B cell (primary cell): ENCODE measurements at regions not wholly inside any gene's neighbourhood (a gene's known extent, or its start where the extent isn't known, plus 50 kb on each side); places are given as distances from the start of the nearest gene placed in this dataset.

Source experiments
- ATAC-seq: fragments of 200-7000 bp; cut with Tn5 transposase; one replicate; pipeline ENCODE4 v1.10.0; 2021; ENCODE audit warnings: low read depth, mild to moderate bottlenecking, moderate number of reproducible peaks, moderate library complexity
- CTCF ChIA-PET: fragments of 350-600 bp; sonication (Branson Sonifier 250); formaldehyde crosslinking; loops from one replicate; lab custom pipeline; 2021; ENCODE audit warnings: antibody characterized with exemption, inconsistent platforms; lab: Charles Lee
- POLR2A ChIA-PET: fragments of 350-600 bp; sonication (Branson Sonifier 250); formaldehyde crosslinking; loops from one replicate; lab custom pipeline; 2021; ENCODE audit warnings: antibody characterized with exemption; lab: Charles Lee
- DNase-seq: peaks from one replicate; pipeline ENCODE4 v3.0.0; 2013
- H2AFZ ChIP-seq: 2 replicates; pipeline ENCODE4 v1.6.1; 2012; ENCODE audit warnings: mild to moderate bottlenecking, low read depth, low read length; ENCODE audit not compliant: insufficient read depth, poor library complexity, severe bottlenecking
- H3K27ac ChIP-seq, 2 donors: 1 replicate in 1 of 2; 2 replicates in 1 of 2; pipeline ENCODE4 v1.5.1; 2012 to 2013; ENCODE audit warnings: low read length in 2 of 2, mild to moderate bottlenecking in 2 of 2, moderate library complexity in 1 of 2
- H3K27me3 ChIP-seq, 4 experiments: fragments of 200-600 bp in 1 of 4; sonication (generic) in 1 of 4; replicated peaks in 1 of 4; 1 replicate in 2 of 4; 2 replicates in 2 of 4; pipeline versions ENCODE4 v1.6.1 to v1.7.0; 2013 to 2016; ENCODE audit warnings: low read length in 3 of 4, mild to moderate bottlenecking in 2 of 4, mixed read lengths in 1 of 4, moderate library complexity in 1 of 4; ENCODE audit not compliant: insufficient read depth in 4 of 4, control insufficient read depth in 3 of 4; ENCODE audit errors: control extremely low read depth in 1 of 4
- H3K36me3 ChIP-seq, 2 experiments: replicated peaks in 1 of 2; 1 replicate in 1 of 2; 2 replicates in 1 of 2; pipeline versions ENCODE4 v1.6.1 to v1.7.1; 2013; ENCODE audit warnings: low read length in 1 of 2; ENCODE audit not compliant: insufficient read depth in 2 of 2, control insufficient read depth in 1 of 2; ENCODE audit errors: control extremely low read depth in 1 of 2, extremely low read depth in 1 of 2
- H3K4me1 ChIP-seq, 2 donors: fragments of 200-600 bp in 1 of 2; sonication (generic) in 1 of 2; 1 replicate in 1 of 2; 2 replicates in 1 of 2; pipeline versions ENCODE4 v1.5.1 to v1.6.1; 2013 to 2017; ENCODE audit warnings: low read length in 2 of 2; ENCODE audit not compliant: control insufficient read depth in 2 of 2, insufficient read depth in 2 of 2
- H3K4me2 ChIP-seq: replicated peaks from 2 replicates; pipeline ENCODE3; 2012; ENCODE audit warnings: mild to moderate bottlenecking, low read depth, low read length; ENCODE audit not compliant: poor library complexity, severe bottlenecking
- H3K4me3 ChIP-seq, 5 experiments: fragments of 200-600 bp in 1 of 5; sonication (generic) in 1 of 5; 1 replicate in 3 of 5; 2 replicates in 2 of 5; pipeline versions ENCODE4 v1.5.1 to v1.7.0; 2011 to 2016; ENCODE audit warnings: low read length in 4 of 5, mild to moderate bottlenecking in 4 of 5, low read depth in 2 of 5, control low read depth in 1 of 5, moderate library complexity in 1 of 5; ENCODE audit not compliant: insufficient read depth in 1 of 5; ENCODE audit errors: control extremely low read depth in 1 of 5, extremely low read depth in 1 of 5
- H3K79me2 ChIP-seq: fragments of 200-600 bp; sonication (generic); one replicate; pipeline ENCODE4 v1.6.0; 2016; ENCODE audit warnings: low read length; ENCODE audit not compliant: control insufficient read depth, insufficient read depth
- H3K9ac ChIP-seq: fragments of 200-600 bp; sonication (generic); 2 replicates; pipeline ENCODE4 v1.6.1; 2017; ENCODE audit warnings: mild to moderate bottlenecking, low read length, moderate library complexity
- H3K9me3 ChIP-seq, 3 donors: one replicate each; pipeline versions ENCODE4 v1.6.1 to v1.7.1; 2013; ENCODE audit warnings: low read length in 2 of 3; ENCODE audit not compliant: control insufficient read depth in 2 of 3, insufficient read depth in 1 of 3; ENCODE audit errors: control extremely low read depth in 1 of 3
- H4K20me1 ChIP-seq: 2 replicates; pipeline ENCODE4 v1.6.0; 2012; ENCODE audit warnings: mild to moderate bottlenecking, low read length; ENCODE audit not compliant: insufficient read depth, control insufficient read depth, poor library complexity, severe bottlenecking
- H3K27ac Mint-ChIP-seq: one replicate; pipeline ENCODE4 v1.8.0; 2021; ENCODE audit warnings: mixed read lengths
- H3K27me3 Mint-ChIP-seq: one replicate; pipeline ENCODE4 v1.8.0; 2021; ENCODE audit warnings: mixed read lengths
- H3K4me1 Mint-ChIP-seq: one replicate; pipeline ENCODE4 v1.8.0; 2021; ENCODE audit warnings: mixed read lengths
- H3K4me3 Mint-ChIP-seq: one replicate; pipeline ENCODE4 v1.8.0; 2021; ENCODE audit warnings: mixed read lengths
- H3K9me3 Mint-ChIP-seq: one replicate; pipeline ENCODE4 v1.8.0; 2022; ENCODE audit warnings: mixed read lengths; ENCODE audit not compliant: insufficient read depth
- EZH2 ChIP-seq: IDR thresholded peaks from 2 replicates; pipeline ENCODE4 v1.6.1; 2012; ENCODE audit warnings: borderline replicate concordance, low read depth, mild to moderate bottlenecking, moderate library complexity, low read length; ENCODE audit not compliant: insufficient read depth, poor library complexity, severe bottlenecking
- WGBS: methylation state at CpG from one replicate; pipeline ENCODE4 v1.1.5; 2013; ENCODE audit warnings: missing lambda C conversion rate; ENCODE audit not compliant: insufficient coverage; 5-methylcytosine and 5-hydroxymethylcytosine counted together
- intact Hi-C: fragments of 100-400 bp; cut with micrococcal nuclease; formaldehyde crosslinking; loops from one replicate; pipeline ENCODE4 v1.10.0; 2022
- TF ChIP-seq, protein P1 (sequence below): fragments of 200-600 bp; IDR thresholded peaks from one replicate; pipeline ENCODE4 v1.8.0; 2022; ENCODE audit warnings: antibody characterized with exemption, mild to moderate bottlenecking

DNA sequence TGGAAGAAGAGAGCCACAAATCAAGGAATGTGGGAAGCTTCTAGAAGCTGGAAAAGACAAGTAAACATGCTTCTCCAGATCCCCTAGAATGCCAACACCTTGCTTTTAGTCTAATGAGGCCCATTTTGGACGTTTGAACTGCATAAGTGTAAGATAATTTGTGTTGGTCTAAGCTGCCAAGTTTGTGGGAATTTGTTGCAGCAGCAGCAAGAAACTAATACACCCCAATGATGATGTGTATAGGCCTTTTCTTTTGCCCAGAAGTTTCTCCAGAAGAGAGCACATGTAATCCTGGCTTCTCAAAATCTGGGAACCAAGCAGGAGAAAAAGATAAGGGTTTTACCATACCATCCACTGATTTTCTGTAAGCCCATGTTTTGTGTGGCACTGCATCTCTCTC lies 96.1 kb upstream of the DPT start:
- CTCF ChIA-PET, result no interaction called here
- Mint-ChIP-seq H3K4me1 (no peaks in the 10 kb centered on the region), H3K27ac (no peak overlapping the region), H3K9me3 (no peaks in the 10 kb centered on the region), H3K4me3 (no peak overlapping the region), H3K27me3 (no peaks in the 10 kb centered on the region)
- intact Hi-C loops, result no loop called here
- Histone ChIP-seq H3K9me3 (no peaks in the 10 kb centered on the region), H3K36me3 (no peaks in the 10 kb centered on the region), H3K27ac (no peak overlapping the region), H2AFZ (no peak overlapping the region), H3K4me1 (no peaks in the 10 kb centered on the region), H3K4me3 (no peak overlapping the region), H3K4me2 (no peak overlapping the region), H4K20me1 (no peaks in the 10 kb centered on the region), H3K9ac (no peak overlapping the region), H3K79me2 (no peaks in the 10 kb centered on the region), H3K27me3 (no peaks in the 10 kb centered on the region)
- DNase-seq (no peak), ATAC-seq (no peak)
- TF ChIP-seq EZH2, result no peak
- TF ChIP-seq, protein P1, sequence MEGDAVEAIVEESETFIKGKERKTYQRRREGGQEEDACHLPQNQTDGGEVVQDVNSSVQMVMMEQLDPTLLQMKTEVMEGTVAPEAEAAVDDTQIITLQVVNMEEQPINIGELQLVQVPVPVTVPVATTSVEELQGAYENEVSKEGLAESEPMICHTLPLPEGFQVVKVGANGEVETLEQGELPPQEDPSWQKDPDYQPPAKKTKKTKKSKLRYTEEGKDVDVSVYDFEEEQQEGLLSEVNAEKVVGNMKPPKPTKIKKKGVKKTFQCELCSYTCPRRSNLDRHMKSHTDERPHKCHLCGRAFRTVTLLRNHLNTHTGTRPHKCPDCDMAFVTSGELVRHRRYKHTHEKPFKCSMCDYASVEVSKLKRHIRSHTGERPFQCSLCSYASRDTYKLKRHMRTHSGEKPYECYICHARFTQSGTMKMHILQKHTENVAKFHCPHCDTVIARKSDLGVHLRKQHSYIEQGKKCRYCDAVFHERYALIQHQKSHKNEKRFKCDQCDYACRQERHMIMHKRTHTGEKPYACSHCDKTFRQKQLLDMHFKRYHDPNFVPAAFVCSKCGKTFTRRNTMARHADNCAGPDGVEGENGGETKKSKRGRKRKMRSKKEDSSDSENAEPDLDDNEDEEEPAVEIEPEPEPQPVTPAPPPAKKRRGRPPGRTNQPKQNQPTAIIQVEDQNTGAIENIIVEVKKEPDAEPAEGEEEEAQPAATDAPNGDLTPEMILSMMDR, result no peak
- POLR2A ChIA-PET, result no interaction called here
- no CpG with 5 or more reads among the region's 1 CpG for WGBS

DNA sequence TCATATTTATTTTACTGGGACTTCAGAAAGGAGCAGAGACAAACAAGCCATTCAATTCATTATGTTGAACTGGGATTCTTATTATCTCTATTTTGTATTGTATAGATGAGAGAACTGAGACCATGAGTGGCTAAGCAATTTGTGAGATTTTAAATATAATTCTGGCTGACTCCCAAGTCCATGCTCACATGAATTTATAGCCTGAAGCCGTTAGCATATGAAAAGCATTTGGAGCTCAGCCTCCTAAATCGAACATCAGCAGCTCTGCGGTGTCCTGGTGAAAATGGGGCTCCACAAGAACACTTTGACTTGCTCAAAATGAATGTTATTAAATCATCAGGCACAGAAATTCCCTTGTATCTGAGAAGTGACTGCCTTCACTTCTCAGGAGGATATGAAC lies 96.8 kb upstream of the DPT start:
- H4K20me1 ChIP-seq, result no peaks in the 10 kb centered on the region
- H3K4me1 ChIP-seq, result no peaks in the 10 kb centered on the region
- Mint-ChIP-seq H3K27me3 (no peaks in the 10 kb centered on the region), H3K9me3 (no peaks in the 10 kb centered on the region), H3K4me1 (no peaks in the 10 kb centered on the region), H3K4me3 (no peak overlapping the region), H3K27ac (no peak overlapping the region)
- H3K9ac ChIP-seq, result no peak overlapping the region
- DNase-seq, result no peak
- WGBS, result 82% methylated on average over 3 of the region's 3 CpGs
- no peak for TF ChIP-seq EZH2
- TF ChIP-seq, protein P1, result no peak
- no peaks in the 10 kb centered on the region for H3K9me3 ChIP-seq
- no peak overlapping the region for H2AFZ ChIP-seq
- H3K79me2 ChIP-seq, result no peaks in the 10 kb centered on the region
- H3K27ac ChIP-seq, result no peak overlapping the region
- POLR2A ChIA-PET, result no interaction called here
- intact Hi-C loops, result no loop called here
- H3K36me3 ChIP-seq, result no peaks in the 10 kb centered on the region
- H3K4me2 ChIP-seq, result no peak overlapping the region
- CTCF ChIA-PET, result no interaction called here
- no peak for ATAC-seq
- H3K27me3 ChIP-seq, result no peaks in the 10 kb centered on the region
- no peak overlapping the region for H3K4me3 ChIP-seq
